ENCODE measurements at regions not wholly inside any gene's neighbourhood (a gene's known extent, or its start where the extent isn't known, plus 50 kb on each side); places are given as distances from the start of the nearest gene placed in this dataset.

DNA sequence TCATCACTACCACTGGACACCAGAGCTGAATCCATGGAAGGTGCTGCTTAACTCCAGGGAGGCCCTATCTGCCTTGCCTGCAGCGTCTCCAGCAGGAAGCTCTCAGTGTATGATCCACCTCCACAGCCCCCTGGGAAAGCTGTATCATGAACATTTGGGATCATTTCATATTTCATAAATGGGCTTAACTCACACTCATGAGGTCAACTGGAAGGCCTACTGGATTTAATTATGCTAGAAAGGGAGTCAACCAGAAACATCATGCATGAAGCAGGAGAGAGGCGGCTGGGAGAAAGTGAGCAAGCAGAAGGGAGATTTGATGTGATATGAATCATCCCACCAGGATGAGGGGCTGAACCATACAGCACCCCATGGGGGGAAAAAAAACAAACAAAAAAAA lies 537.7 kb downstream of the TNS1 start:
- Histone ChIP-seq H3K27me3 (replicated peaks in 1 of 4; ENCODE audit: control extremely low read depth in 1 of 4, control insufficient read depth in 3 of 4, insufficient read depth in 4 of 4, low read length in 3 of 4) (peaks cover 0 to 2% (median 0%) of the 10 kb centered on the region in 4 experiments), H3K4me3 (ENCODE audit: control extremely low read depth in 1 of 5, extremely low read depth in 1 of 5, insufficient read depth in 1 of 5, low read depth in 2 of 5, low read length in 4 of 5) (no peak overlapping the region), H3K4me1 (ENCODE audit: control insufficient read depth in 2 of 2, insufficient read depth in 2 of 2, low read length in 2 of 2) (no peaks in the 10 kb centered on the region), H3K36me3 (replicated peaks in 1 of 2; ENCODE audit: control extremely low read depth in 1 of 2, control insufficient read depth in 1 of 2, extremely low read depth in 1 of 2, insufficient read depth in 2 of 2, low read length in 1 of 2) (no peaks in the 10 kb centered on the region), H3K79me2 (ENCODE audit: control insufficient read depth, insufficient read depth, low read length) (no peaks in the 10 kb centered on the region), H3K27ac (ENCODE audit: low read length in 2 of 2) (no peak overlapping the region), H4K20me1 (ENCODE audit: control insufficient read depth, insufficient read depth, low read length, poor library complexity, severe bottlenecking) (no peaks in the 10 kb centered on the region), H3K9ac (ENCODE audit: low read length) (no peak overlapping the region), H3K9me3 (ENCODE audit: control extremely low read depth in 1 of 3, control insufficient read depth in 2 of 3, insufficient read depth in 1 of 3, low read length in 2 of 3) (no peaks in the 10 kb centered on the region), H3K4me2 (replicated peaks; ENCODE audit: low read depth, low read length, poor library complexity, severe bottlenecking) (no peak overlapping the region), H2AFZ (ENCODE audit: insufficient read depth, low read depth, low read length, poor library complexity, severe bottlenecking) (no peak overlapping the region)
- CTCF ChIA-PET = no interaction called here
- Mint-ChIP-seq H3K4me1 (peaks cover 9% of the 10 kb centered on the region), H3K4me3 (no peak overlapping the region), H3K27ac (no peak overlapping the region), H3K27me3 (no peaks in the 10 kb centered on the region), H3K9me3 (ENCODE audit: insufficient read depth) (no peaks in the 10 kb centered on the region)
- no peak for ATAC-seq (ENCODE audit: low read depth)
- no peak for TF ChIP-seq EZH2 (IDR thresholded peaks at IDR 0.05; ENCODE audit: borderline replicate concordance, insufficient read depth, low read depth, low read length, poor library complexity, severe bottlenecking)
- TF ChIP-seq, protein P1, sequence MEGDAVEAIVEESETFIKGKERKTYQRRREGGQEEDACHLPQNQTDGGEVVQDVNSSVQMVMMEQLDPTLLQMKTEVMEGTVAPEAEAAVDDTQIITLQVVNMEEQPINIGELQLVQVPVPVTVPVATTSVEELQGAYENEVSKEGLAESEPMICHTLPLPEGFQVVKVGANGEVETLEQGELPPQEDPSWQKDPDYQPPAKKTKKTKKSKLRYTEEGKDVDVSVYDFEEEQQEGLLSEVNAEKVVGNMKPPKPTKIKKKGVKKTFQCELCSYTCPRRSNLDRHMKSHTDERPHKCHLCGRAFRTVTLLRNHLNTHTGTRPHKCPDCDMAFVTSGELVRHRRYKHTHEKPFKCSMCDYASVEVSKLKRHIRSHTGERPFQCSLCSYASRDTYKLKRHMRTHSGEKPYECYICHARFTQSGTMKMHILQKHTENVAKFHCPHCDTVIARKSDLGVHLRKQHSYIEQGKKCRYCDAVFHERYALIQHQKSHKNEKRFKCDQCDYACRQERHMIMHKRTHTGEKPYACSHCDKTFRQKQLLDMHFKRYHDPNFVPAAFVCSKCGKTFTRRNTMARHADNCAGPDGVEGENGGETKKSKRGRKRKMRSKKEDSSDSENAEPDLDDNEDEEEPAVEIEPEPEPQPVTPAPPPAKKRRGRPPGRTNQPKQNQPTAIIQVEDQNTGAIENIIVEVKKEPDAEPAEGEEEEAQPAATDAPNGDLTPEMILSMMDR (IDR thresholded peaks at IDR 0.05) = no peak
- WGBS (ENCODE audit: insufficient coverage) = 100% methylated on average over 2 of the region's 2 CpGs
- intact Hi-C loops (cut with micrococcal nuclease) = no loop called here
- no peak for DNase-seq
- POLR2A ChIA-PET = no interaction called here

DNA sequence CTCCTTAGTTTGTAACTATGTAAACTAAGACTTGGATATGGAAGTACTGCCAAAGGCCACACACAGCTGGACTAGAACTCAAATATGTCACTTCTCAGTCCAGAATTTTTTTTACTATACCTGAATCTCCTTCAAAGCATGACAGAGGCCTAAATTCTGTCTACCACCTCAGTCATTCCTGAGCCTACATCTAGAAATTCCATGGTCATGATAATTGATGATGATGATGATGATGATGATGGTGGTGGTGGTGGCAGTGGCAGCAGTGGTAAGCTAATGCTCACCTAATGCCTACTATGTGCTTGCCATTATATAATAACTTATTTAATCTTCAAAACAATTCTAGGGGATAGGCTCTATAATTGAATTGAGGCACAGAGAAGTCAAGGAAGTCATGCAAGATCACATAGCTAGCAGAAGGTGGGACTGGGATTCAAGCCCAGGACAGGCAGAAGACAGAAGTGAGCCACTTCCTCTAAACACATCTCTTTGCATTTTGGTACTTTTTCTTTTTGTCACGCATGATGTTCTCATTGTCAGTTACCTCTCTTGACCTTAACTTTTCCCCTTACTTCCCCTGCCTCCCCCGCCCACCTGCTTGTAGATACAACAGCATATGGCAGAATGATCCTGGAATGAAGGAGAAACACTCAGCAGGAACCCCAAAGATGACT lies 539.3 kb downstream of the TNS1 start:
- H3K4me2 ChIP-seq (replicated peaks; ENCODE audit: low read depth, low read length, poor library complexity, severe bottlenecking) = no peak overlapping the region
- H3K79me2 ChIP-seq (ENCODE audit: control insufficient read depth, insufficient read depth, low read length) = no peaks in the 10 kb centered on the region
- H2AFZ ChIP-seq (ENCODE audit: insufficient read depth, low read depth, low read length, poor library complexity, severe bottlenecking) = no peak overlapping the region
- H3K9me3 Mint-ChIP-seq (ENCODE audit: insufficient read depth) = no peaks in the 10 kb centered on the region
- H3K9me3 ChIP-seq (ENCODE audit: control extremely low read depth in 1 of 3, control insufficient read depth in 2 of 3, insufficient read depth in 1 of 3, low read length in 2 of 3) = no peaks in the 10 kb centered on the region
- H3K9ac ChIP-seq (ENCODE audit: low read length) = no peak overlapping the region
- H3K4me3 ChIP-seq (ENCODE audit: control extremely low read depth in 1 of 5, extremely low read depth in 1 of 5, insufficient read depth in 1 of 5, low read depth in 2 of 5, low read length in 4 of 5) = no peak overlapping the region
- intact Hi-C loops (cut with micrococcal nuclease) = no loop called here
- H3K27me3 Mint-ChIP-seq = no peaks in the 10 kb centered on the region
- ATAC-seq (ENCODE audit: low read depth) = no peak
- peaks cover 9% of the 10 kb centered on the region for H3K4me1 Mint-ChIP-seq
- H3K27ac Mint-ChIP-seq = no peak overlapping the region
- no peaks in the 10 kb centered on the region for H3K36me3 ChIP-seq (replicated peaks in 1 of 2; ENCODE audit: control extremely low read depth in 1 of 2, control insufficient read depth in 1 of 2, extremely low read depth in 1 of 2, insufficient read depth in 2 of 2, low read length in 1 of 2)
- no peaks in the 10 kb centered on the region for H4K20me1 ChIP-seq (ENCODE audit: control insufficient read depth, insufficient read depth, low read length, poor library complexity, severe bottlenecking)
- no peak overlapping the region for H3K27ac ChIP-seq (ENCODE audit: low read length in 2 of 2)
- H3K27me3 ChIP-seq (replicated peaks in 1 of 4; ENCODE audit: control extremely low read depth in 1 of 4, control insufficient read depth in 3 of 4, insufficient read depth in 4 of 4, low read length in 3 of 4) = peaks cover 0 to 7% (median 0%) of the 10 kb centered on the region in 4 experiments
- DNase-seq = no peak
- ChIA-PET CTCF (no interaction called here), POLR2A (no interaction called here)
- no peak for TF ChIP-seq EZH2 (IDR thresholded peaks at IDR 0.05; ENCODE audit: borderline replicate concordance, insufficient read depth, low read depth, low read length, poor library complexity, severe bottlenecking)
- H3K4me1 ChIP-seq (ENCODE audit: control insufficient read depth in 2 of 2, insufficient read depth in 2 of 2, low read length in 2 of 2) = no peaks in the 10 kb centered on the region
- H3K4me3 Mint-ChIP-seq = no peak overlapping the region
- WGBS (ENCODE audit: insufficient coverage) = no CpG with 5 or more reads among the region's 2 CpGs
